ENCODE measurements at regions not wholly inside any gene's neighbourhood (a gene's known extent, or its start where the extent isn't known, plus 50 kb on each side); places are given as distances from the start of the nearest gene placed in this dataset.

DNA sequence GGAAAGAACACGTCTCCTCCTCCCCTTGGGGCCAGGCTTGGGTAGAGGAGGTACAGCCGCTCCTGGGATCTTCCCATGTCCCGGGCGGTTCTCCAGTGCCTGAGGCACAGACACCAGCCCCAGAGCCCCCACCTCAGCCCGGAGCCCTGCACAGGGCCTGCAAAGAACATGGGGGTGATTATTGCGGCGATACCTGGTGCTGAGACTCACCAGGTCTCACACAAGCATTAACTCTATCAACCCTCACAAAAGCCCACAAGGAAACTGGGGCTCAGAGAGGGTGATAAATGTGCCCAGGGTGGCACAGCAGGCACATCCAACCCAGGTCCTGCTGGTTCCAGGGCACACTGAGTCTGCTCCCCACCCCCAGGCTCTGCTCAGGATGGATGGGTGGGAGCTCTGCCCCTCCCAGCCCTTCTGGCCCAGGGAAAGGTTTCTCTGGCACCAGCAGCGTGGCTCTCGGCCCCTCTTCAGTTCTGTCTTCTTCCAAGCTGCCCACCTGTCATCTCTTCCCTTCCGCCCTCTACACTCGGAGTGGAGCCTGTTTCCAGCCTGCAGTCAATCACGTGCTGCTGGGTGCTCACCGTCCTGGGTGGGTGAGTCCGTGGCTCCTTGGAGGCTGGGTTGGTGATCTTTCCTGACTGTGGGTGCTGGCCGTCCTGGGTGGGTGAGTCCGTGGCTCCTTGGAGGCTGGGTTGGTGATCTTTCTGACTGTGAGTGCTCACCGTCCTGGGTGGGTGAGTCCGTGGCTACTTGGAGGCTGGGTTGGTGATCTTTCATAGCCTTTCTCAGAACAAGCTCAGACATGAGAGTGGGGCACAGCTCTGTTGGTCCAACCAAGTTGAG, 53.6 kb upstream of the AJAP1 start:
- Histone ChIP-seq H3K9me3 (no peaks in the 10 kb centered on the region), H3K27me3 (peaks cover 0 to 86% (median 7%) of the 10 kb centered on the region in 4 donors), H3K4me3 (no peak overlapping the region), H3K27ac (replicated peaks in 1 of 4) (no peak overlapping the region), H3K36me3 (no peaks in the 10 kb centered on the region), H3K4me1 (no peaks in the 10 kb centered on the region)
- intact Hi-C loops (cut with DNase I), result no loop called here
- TF ChIP-seq EP300 (IDR thresholded peaks at IDR 0.05) (no peak), POLR2AphosphoS5 (IDR thresholded peaks at IDR 0.05) (no peak), POLR2A (IDR thresholded peaks at IDR 0.05; ENCODE audit: low read depth) (no peak)
- TF ChIP-seq, protein P1, sequence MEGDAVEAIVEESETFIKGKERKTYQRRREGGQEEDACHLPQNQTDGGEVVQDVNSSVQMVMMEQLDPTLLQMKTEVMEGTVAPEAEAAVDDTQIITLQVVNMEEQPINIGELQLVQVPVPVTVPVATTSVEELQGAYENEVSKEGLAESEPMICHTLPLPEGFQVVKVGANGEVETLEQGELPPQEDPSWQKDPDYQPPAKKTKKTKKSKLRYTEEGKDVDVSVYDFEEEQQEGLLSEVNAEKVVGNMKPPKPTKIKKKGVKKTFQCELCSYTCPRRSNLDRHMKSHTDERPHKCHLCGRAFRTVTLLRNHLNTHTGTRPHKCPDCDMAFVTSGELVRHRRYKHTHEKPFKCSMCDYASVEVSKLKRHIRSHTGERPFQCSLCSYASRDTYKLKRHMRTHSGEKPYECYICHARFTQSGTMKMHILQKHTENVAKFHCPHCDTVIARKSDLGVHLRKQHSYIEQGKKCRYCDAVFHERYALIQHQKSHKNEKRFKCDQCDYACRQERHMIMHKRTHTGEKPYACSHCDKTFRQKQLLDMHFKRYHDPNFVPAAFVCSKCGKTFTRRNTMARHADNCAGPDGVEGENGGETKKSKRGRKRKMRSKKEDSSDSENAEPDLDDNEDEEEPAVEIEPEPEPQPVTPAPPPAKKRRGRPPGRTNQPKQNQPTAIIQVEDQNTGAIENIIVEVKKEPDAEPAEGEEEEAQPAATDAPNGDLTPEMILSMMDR (IDR thresholded peaks at IDR 0.05), result no peak
- no peak for DNase-seq (ENCODE audit: extremely low spot score)
- 83% methylated on average over 12 of the region's 18 CpGs for WGBS

DNA sequence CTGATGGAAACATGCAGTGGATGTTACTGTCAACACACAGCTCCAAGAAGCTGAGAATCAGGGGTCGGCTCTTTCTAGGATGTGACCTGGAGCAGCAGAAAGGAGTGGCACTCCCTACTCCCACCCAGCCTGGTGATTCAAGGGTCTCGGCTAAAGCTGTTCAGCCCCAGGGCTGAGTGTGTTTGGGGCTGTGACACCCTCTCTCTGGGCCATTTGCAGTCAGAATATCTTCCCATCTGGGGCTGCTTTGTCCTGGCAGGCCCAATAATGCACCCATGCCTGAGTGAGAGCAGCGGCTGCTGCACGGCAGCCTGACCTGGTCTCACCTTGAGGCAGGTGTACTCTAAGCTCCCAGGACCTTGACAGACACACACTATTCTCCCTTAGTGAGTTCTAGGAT, 52.5 kb upstream of the AJAP1 start:
- intact Hi-C loops (cut with DNase I), result no loop called here
- WGBS, result 66% methylated on average over 4 of the region's 4 CpGs

DNA sequence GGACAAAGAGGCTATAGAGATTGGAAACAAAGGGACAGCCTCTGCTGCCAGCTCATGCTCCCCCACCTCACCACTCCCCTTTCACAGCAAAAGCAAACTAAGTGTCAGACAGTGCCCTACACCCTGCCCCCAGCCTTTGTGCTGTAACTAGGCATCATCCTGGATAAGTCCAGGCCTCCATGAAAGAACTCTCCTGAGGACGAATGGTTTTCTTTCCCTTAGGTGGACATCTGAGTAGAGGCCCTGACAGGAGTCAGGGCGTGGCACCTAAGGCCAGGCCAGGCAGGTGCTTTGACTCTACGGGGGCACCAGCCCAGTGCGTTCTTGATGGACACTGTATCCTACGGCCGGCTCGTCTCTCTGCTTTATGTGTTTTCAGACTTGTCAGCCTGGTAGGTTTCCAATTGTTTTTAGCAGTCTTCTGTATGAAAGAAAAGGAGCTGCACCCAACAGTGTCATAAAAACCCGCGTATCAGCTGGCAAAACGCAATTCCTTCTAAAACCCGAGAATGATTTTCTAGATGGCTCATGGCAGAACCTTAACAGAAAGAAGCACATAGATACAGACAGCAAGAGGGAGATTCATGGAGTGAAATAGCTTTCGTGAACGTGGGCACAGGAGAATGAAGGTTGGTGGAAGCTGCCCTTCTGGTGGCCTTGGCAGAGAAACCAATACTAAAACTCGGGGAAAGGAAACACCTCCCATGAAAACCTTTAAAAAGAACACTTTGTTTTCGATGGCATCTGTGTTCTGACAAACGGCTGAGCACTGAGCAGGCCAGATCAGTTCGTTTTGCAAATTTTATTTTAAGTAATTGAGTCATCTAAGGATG, 51.7 kb upstream of the AJAP1 start:
- no peak for DNase-seq (ENCODE audit: extremely low spot score)
- Histone ChIP-seq H3K9me3 (no peaks in the 10 kb centered on the region), H3K4me3 (no peak overlapping the region), H3K27ac (replicated peaks in 1 of 4) (no peak overlapping the region), H3K4me1 (no peaks in the 10 kb centered on the region), H3K27me3 (peaks cover 0 to 94% (median 7%) of the 10 kb centered on the region in 4 donors), H3K36me3 (no peaks in the 10 kb centered on the region)
- TF ChIP-seq POLR2AphosphoS5 (IDR thresholded peaks at IDR 0.05) (no peak), POLR2A (IDR thresholded peaks at IDR 0.05; ENCODE audit: low read depth) (no peak), EP300 (IDR thresholded peaks at IDR 0.05) (no peak)
- TF ChIP-seq, protein P1 (IDR thresholded peaks at IDR 0.05), result no peak
- intact Hi-C loops (cut with DNase I), result no loop called here
- WGBS, result 76% methylated on average over 17 of the region's 17 CpGs

More for the DNA sequence above, 52.5 kb upstream of the AJAP1 start:
- no peak for DNase-seq (ENCODE audit: extremely low spot score)
- H3K27me3 ChIP-seq, result peaks cover 0 to 87% (median 7%) of the 10 kb centered on the region in 4 donors
- no peaks in the 10 kb centered on the region for H3K36me3 ChIP-seq
- H3K27ac ChIP-seq (replicated peaks in 1 of 4), result no peak overlapping the region
- no peaks in the 10 kb centered on the region for H3K9me3 ChIP-seq
- H3K4me3 ChIP-seq, result no peak overlapping the region
- H3K4me1 ChIP-seq, result no peaks in the 10 kb centered on the region
- TF ChIP-seq EP300 (IDR thresholded peaks at IDR 0.05) (no peak), POLR2AphosphoS5 (IDR thresholded peaks at IDR 0.05) (no peak), POLR2A (IDR thresholded peaks at IDR 0.05; ENCODE audit: low read depth) (no peak)
- TF ChIP-seq, protein P1 (IDR thresholded peaks at IDR 0.05), result no peak

GRCh38 chr1:4603295-4604110, 50.9 kb upstream of the AJAP1 start:
- DNase-seq (ENCODE audit: extremely low spot score), result no peak
- no peak overlapping the region for H3K27ac ChIP-seq (replicated peaks in 1 of 4)
- no peak for TF ChIP-seq POLR2AphosphoS5 (IDR thresholded peaks at IDR 0.05)
- no peak for TF ChIP-seq POLR2A (IDR thresholded peaks at IDR 0.05; ENCODE audit: low read depth)
- TF ChIP-seq EP300 (IDR thresholded peaks at IDR 0.05), result no peak
- TF ChIP-seq, protein P1 (IDR thresholded peaks at IDR 0.05), result no peak
- intact Hi-C loops (cut with DNase I), result no loop called here
- no peaks in the 10 kb centered on the region for H3K36me3 ChIP-seq
- H3K4me3 ChIP-seq, result no peak overlapping the region
- no peaks in the 10 kb centered on the region for H3K9me3 ChIP-seq
- H3K4me1 ChIP-seq, result no peaks in the 10 kb centered on the region
- H3K27me3 ChIP-seq, result peaks cover 0 to 89% (median 7%) of the 10 kb centered on the region in 4 donors
- 62% methylated on average over 16 of the region's 16 CpGs for WGBS
